Myocyte (in vitro differentiated cells): ENCODE measurements at regions not wholly inside any gene's neighbourhood (a gene's known extent, or its start where the extent isn't known, plus 50 kb on each side); places are given as distances from the start of the nearest gene placed in this dataset.

Experiments
- DNase-seq: peaks from one replicate; pipeline ENCODE4 v3.0.0-alpha.2; 2012; ENCODE audit warnings: low read depth

DNA sequence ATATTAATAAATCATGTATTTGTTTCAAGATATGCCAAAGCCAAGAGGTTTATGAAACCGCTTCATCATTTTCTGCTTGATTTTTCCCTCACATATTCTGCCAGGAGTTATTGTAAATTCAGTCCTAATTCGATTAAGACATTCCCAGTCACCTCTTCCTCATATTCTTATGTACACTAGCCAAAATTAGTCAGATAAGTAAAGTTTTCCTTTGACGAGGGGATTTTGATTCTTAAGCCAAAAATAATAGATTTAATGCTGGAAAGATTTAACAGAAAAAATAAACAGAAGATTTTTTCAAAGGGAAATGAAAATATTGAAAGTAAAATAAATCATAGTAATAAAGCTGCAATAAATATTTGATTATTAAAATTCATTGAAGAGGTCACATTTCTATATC is 51.0 kb upstream of the VEGFC start:
- no peak for DNase-seq

DNA sequence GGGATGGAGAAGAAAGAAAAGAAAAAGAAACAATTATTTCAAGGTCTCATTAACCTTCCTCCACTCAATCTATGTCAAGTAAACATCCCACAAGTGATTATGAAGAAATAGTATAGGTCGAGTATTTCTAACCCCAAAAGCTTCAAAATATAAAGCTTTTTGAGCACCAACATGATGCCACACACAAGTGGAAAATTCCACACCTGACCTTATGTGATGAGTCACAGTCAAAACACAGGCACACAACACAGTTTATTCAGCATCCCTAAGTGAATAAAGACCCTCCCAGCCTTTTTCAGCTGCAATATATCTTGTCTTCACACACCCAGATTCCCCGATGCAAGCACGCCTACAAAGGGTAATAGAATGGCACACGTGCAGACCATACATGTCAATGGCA is 51.7 kb upstream of the VEGFC start:
- DNase-seq: no peak

DNA sequence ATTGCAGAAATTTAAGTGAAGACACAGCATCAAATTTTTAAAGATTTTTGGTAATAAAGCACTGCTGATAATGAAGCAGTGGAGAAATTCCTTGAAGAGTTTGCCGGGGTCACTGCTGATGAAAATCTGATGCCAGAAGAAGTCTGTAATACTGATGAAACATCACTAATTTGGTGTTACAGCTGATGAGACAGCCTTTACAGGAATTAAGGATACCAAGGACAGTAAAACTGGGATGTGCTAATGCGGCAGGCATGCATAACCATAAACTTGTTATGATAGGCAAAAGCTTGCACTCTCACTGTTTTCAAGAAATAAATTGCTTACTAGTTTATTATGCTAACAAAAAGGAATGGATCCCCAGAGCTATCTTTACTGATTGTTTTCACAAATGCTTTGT is 52.9 kb upstream of the VEGFC start:
- DNase-seq: no peak

DNA sequence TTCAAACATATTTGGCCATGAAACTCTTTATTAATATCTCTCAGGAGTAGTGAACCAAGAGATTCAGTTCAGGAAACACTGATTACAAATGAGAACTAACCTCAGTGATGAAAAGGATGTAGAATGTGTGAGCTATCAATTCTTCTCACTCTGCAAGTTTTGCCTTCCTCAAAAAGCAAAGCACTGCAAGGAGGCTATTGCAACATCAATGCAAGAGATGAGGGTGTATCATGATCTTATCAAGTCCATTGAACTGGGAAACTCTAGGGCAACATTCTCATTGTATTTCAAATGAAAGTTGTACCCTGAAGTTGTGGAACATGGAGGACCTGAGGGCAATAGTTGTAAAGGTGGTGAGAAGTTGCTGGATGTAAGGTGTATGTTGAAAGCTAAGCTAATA is 56.4 kb upstream of the VEGFC start:
- no peak for DNase-seq

DNA sequence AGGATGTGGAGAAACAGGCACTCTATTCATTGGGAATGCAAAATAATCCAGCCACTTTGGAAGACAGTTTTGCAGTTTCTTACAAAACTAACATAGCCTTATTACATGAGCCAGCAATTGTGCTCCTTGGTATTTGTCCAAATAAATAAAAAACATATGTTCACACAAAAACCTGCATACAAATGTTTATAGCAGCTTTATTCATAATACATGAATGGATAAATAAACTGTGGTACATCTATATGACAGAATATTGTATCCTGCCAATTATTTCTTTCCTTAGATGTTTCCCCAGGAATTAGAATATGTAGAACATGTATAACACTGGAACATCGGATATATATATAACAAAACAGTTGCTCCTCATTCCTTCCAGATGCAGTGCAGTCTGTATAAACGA is 57.7 kb upstream of the VEGFC start:
- DNase-seq: no peak

DNA sequence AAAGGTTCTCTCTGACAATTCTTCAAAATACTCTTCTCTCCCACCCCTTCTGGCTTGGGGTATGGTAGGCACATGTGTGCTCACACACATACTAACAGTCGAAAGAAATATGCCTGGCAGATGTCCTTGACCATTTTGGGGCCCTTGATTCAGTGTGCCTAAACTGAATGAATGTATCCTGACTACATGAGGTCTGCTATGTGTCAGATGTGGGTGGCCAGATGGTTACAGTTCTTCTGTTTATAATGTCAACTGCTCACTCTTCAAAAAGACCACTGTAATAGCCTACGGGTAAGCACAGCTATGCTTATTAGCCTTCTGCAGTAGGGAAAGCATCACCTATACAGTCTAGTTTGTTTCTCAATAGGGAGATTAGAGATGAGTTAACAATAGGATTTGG is 63.7 kb upstream of the VEGFC start:
- no peak for DNase-seq

DNA sequence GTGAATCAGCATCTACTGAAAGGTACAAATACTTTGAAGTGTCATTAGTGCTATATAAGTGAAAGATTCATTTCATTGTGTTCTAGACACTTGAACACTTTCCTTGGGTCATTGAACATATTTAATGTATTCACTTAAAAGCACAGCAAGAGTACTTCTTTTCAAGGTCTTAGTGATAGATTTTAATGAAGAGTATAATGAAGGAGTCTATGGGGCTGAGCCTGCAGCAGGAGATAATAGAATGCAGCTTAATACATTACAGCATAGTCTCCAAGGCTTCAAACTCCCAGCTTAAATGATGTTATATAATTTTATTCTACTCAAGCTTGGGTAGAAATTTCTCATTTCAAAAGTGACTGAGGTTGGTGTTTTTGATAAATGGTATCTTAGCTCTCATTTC is 66.1 kb upstream of the VEGFC start:
- no peak for DNase-seq

DNA sequence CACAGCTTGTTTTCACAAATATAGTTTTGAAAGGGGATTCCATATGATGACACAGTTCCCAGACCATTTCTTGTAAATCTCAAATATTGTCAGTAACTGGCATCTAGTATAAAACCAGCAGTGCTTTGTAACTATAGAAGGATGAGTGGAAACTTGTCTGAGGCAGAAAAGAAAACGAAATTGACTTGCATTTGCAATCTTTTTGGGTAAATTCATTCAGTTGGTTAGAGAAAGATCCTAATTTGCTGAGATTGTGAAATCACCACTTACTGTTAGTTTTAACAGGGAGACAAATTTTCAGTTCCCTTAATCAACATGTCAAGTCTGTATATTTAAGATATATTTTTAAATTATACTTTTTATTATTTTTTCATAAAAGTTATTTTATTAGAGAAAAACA is 71.5 kb upstream of the VEGFC start:
- DNase-seq: no peak

DNA sequence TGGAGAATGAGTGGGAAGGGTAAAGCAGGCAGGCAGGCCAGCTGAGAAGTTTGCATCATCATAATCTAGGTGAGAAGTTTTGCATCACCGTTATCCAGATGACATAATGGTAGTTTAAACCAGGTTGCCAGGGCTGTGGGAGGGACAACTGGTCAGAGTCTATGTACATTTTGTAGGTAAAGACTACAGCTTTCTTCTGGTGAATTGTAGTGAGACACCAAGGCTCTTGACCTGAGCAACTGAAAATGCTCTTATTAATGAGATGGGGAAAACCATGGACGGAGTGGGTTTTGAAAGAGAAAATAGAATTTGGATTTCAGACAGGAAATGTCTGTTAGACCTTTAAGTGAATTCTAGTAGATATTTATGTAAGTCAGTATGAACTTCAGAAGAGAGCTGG is 76.0 kb upstream of the VEGFC start:
- DNase-seq: no peak

DNA sequence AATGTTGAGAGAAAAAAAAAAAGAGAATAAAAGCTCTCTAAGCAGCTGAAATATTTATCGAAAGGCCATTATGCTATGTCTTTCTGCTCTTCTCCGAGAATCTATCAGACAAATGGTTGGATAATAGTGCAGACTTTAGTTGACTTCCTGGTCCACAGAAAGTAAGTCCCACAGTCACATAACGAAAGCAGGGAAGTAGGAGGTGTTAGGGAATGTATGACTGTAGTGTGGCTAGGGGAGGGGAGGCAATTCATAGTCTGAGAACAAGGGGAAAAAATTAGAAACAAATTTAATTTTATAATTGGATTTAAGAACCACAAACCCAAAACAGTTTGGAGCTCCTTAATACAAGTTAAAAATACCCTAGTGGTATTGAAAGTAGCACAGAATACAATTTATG is 79.7 kb upstream of the VEGFC start:
- DNase-seq: no peak

DNA sequence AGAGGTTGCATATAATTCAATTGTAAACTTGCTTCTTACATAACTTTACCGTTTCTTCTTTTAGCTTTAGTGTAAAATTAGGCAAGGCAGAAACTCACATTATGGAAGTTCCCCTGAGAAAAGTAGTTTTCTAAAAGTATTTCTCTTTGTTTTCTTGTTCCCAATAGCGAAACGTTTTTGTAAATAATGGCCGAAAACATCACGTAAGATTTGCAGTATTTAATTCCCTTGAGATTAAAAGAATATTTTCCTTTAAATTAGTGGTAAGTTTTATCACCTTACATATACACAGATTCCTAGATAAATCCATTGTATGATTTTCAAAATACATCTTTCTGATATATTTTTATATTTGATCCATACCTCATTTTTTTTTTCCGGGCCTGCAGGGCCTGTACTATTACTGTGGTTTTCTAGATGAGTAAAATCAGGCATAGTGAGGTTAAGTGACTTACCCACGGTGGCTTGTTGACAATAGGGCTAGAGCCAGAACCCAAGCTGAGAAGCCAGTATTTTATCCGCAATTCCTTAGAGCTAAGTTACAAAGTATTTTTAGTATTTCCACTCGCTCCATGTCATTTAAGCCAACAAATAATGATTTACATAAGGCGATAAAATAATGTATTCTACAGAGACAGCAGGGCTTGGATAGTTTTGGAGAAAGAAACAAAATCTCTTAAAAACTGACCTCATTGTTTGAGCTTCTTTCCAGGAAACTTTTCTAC is 82.2 kb upstream of the VEGFC start:
- DNase-seq: no peak

DNA sequence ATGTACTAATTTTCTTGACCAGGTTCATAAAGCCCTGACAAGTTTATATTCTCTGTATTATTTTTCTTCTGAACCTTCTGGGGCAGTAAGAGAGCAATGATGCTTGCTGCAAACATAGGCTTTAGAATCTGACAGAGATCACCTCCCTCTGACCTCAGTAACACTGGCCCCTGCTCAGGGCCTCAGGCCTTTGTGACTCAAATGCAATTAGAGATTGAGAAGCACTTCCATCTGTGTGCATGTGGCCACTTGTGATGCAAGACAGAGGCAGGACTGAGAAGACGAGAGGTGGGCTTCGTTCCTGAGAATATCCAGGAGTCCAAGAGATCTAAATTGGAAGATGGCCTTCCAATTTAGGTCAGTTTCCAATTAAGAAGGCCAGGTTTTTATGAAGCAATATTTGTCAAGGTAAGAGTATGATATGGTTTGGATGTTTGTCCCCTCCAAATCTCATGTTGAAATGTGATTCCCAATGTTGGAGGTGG is 82.8 kb upstream of the VEGFC start:
- DNase-seq: no peak

DNA sequence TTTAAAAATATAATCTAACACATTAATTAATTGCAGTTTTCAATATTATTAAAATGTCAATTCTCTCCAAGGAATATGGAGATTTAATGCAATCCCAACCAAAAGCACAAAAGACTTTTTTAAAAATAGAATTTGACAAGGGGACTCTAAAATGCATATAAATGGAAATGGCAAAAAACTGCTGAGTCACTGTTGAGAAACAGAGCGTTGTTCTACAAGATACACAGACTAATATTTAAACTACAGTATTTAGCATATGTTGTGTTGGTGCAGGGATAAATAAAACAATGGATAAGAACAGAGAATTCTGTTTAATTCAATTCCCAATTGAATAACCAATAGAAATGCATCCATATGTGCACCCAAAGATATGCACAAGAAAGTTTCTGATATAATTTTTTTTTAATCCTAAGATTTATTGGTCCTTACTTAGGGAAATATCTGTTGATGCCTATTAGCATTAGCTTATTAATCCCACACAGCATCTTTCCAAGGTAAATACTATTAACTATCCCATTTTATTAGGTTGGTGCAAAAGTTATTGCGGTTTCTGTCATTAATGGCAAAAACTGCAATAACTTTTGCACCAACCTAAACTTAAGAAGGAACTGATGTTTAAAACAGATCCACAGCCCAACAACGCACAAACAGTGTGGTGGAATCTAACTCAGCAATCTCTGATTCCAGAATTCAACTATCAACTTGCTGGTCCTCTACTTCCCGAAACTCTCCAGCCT is 86.8 kb upstream of the VEGFC start:
- no peak for DNase-seq

DNA sequence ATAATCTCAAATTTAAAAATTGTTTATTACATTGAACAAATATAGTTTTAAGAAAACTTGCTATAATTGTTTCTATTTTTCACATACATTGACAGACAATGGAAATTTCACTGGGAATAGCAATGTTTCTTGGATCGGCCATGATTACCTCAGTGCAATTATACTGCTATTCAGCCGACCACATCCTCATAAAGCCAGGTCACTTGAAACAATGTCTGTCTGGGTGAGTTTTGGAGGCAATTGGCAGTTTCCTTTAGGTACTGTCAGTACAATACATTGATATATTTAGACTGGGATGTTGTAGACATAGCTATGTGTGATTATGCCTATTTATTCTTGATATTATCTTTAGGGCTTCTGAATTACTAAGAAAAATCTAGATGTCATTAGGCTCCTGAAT is 89.5 kb upstream of the VEGFC start:
- no peak for DNase-seq

DNA sequence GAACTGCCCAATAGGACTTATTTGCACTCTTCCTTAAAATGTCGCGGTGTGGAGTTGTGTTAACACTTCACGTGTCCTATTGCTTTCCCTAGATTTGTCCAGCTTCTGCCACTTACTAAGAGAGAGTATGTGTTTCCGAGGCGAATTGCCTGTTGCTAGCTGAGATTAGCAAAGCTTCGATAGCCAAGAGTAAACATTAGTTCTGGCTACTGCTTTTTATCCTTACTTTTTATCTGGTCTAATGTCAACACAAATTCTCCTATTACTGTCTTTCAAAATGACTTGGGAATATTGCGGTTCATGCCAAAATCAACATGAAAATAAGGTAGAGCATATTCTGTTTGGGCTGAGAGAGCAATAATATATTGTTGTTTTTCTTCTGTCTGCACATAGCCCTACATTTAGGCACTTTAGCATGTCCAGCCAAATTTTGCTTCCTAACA is 90.4 kb upstream of the VEGFC start:
- no peak for DNase-seq

DNA sequence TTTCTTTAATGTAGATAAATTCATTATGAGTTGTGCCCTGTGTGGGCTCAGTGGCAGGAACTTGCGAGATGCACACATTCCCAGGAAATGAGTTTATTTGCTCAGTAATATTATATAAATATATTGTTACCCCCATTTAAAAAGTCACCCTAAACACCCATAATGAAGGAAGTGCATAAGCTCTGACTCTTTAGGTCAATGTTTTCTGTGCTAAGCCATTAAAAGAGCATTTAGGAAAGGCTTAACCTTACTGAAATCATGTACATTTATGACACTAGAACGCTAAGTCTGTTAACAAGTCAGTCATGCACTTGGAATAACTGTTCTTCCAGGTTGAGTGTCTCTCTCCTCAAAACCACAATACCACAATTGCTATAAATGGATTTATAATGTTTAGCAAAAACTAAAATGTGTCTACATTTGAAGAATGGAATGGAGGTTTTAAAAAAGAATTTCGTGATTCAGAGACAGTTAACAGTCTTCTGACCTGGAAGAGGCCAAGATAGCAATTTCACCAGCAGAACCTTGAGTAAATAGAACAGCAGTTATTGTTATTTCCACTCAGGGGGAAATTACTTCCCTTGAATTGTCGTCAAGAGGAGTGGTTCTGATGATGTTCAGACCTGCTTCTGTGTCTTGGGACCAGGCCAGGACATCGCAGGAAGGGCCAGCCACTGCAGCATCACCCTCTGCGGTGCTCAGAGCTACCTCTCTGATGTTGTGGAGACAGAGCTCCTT is 91.1 kb upstream of the VEGFC start:
- peak; percentile 58 for DNase-seq

DNA sequence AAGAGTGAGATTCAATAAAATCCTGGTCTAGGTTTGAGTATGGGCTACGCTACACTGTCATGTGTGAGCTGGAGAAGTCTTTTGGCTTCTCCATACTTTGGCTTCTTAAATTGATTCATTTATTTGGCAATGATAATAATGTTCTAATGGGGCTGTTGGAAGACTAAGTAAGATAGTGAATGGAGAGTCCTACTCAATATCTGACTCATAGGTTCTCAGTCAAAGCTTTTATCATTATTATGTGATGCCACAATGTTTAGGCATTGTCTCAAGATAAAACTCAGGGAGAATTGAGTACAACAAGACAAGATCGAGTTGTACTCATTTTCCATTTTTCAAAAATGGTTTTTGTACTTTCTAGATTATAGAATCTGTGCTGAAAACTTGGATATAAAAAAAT is 92.5 kb upstream of the VEGFC start:
- DNase-seq: no peak

DNA sequence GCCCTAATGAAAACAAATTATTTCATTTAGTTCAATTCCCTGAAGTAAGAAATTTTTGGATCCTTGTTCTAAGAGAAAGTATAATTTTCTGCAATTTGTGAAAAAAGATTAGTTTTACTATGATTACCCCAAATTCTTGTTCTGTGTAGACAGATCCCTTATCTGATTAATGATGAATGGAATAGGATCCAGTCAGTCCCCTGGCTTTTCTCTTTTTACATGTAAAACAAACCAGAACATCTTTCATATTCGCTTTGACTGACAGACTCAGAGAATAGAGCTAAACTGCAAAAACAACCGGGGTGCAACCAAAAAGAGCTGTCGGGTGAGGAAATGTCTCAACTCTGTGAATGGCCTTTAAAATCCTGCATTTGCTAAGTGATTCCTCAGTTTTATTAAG is 93.4 kb upstream of the VEGFC start:
- no peak for DNase-seq

DNA sequence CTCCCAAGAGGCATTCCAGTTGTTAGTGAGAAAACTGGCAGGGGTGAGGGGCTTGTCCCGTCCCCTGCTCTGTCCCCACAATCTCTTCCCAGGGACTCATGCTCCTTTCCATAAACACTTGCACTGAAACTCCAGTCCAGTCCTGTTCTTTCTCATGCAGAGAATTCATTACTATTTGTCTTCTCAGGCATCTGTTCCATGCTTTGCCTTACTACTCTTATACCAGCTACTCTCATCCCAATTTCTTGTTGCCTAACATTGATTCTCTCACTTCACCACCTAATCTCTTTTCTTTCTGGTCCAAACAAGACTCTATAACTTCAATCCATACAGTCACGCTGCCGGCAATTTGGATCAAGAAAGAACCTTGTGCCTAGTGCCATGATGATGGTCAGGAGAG is 97.1 kb upstream of the VEGFC start:
- no peak for DNase-seq

DNA sequence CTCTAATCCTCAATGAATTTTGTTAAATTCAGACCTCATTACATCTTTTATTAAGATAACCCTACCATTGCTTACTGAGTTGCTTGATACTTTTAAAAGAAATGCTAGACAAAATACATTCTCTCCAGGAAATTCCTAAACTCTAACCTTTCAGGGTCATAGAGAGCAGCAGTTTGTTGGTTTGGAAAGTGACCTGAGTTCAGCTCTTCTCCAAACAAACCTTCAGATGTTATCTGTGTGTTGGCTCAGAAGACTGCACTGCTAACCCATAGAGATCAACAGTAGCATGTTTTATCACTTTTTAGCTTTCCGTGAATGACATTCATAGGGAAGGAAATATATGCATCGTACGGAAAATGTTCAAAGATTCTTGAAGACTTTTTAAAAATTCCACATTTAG is 101.8 kb upstream of the VEGFC start:
- no peak for DNase-seq

DNA sequence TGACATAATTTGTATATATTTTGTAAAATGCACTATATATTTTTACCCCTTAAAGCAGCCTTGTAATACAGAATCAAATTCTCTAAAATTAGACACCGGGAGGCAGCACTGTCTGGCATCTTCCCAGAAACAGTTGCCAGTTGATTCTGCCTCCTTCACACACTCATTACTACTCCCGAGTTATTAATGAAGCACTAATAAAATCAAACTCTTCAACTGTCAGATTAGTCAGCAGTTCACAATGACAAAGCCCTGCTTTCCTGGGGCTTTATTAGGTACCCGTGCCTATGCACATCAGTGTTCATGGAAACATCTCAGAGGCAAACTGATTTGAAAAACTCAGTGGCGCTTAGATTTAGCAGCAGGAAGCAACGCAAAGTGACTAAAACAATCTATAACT is 103.5 kb upstream of the VEGFC start:
- DNase-seq: no peak

DNA sequence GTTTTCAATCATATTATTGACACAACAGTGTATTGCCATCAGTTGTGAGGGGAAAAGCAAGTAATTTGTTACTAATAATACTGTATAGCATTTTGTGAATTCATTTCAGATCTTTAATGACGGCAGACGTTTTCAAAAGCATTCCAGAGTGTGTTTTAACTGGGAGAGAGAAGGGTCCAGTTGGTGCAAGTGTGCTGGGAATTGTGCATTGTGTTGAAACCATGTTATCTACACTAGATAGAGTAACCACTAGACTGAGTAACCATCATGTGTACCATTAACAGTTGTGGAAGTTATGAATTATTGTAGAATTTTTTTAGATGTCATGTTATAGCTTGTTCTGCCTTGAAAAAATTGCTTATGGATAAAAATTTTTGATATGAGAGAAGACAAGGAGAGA is 104.5 kb upstream of the VEGFC start:
- DNase-seq: no peak
